H1 (cell line): ENCODE measurements at regions not wholly inside any gene's neighbourhood (a gene's known extent, or its start where the extent isn't known, plus 50 kb on each side); places are given as distances from the start of the nearest gene placed in this dataset.

Experiments used
- CTCF ChIA-PET: fragments of 300-600 bp; sonication (Branson Sonifier 250); formaldehyde crosslinking; loops from one replicate; lab custom pipeline; 2021; ENCODE audit not compliant: partially characterized antibody; lab: Charles Lee
- POLR2A ChIA-PET: fragments of 300-600 bp; sonication (Branson Sonifier 250); formaldehyde crosslinking; loops from one replicate; lab custom pipeline; 2021; ENCODE audit warnings: inconsistent platforms; ENCODE audit not compliant: partially characterized antibody; lab: Charles Lee
- DNase-seq, 2 experiments: peaks; one replicate each; pipeline versions ENCODE4 v3.0.0 to v3.0.0-alpha.2; 2010 to 2022; ENCODE audit warnings: low spot score in 2 of 2, low read depth in 1 of 2, mixed read lengths in 1 of 2
- FAIRE-seq: peaks from 2 replicates; lab custom pipeline; 2011; peaks lifted over from hg19 to GRCh38; lab: Jason Lieb, UNC
- H2AFZ ChIP-seq: 2 replicates; pipeline ENCODE4 v1.8.1; 2012; ENCODE audit warnings: low read length, inconsistent platforms
- H2AK5ac ChIP-seq: 2 replicates; pipeline ENCODE4 v1.6.1; 2013; ENCODE audit warnings: low read depth, low read length
- H2BK120ac ChIP-seq: replicated peaks from 2 replicates; pipeline ENCODE3; 2013; ENCODE audit warnings: low read depth, low read length, inconsistent platforms
- H2BK12ac ChIP-seq: 2 replicates; pipeline ENCODE4 v1.6.1; 2013; ENCODE audit warnings: low read depth, low read length
- H2BK15ac ChIP-seq: 2 replicates; pipeline ENCODE4 v1.6.1; 2013; ENCODE audit warnings: low read length
- H2BK20ac ChIP-seq: 2 replicates; pipeline ENCODE4 v1.6.1; 2013; ENCODE audit warnings: low read length
- H2BK5ac ChIP-seq: 2 replicates; pipeline ENCODE4 v1.6.1; 2013; ENCODE audit warnings: low read depth, low read length
- H3K14ac ChIP-seq: 2 replicates; pipeline ENCODE4 v1.6.1; 2013; ENCODE audit warnings: inconsistent platforms; ENCODE audit not compliant: insufficient read length
- H3K18ac ChIP-seq: 2 replicates; pipeline ENCODE4 v1.6.1; 2013; ENCODE audit warnings: low read length; ENCODE audit errors: extremely low read depth
- H3K23ac ChIP-seq: 2 replicates; pipeline ENCODE4 v1.6.1; 2013; ENCODE audit warnings: inconsistent platforms; ENCODE audit not compliant: insufficient read length
- H3K23me2 ChIP-seq: 2 replicates; pipeline ENCODE4 v1.6.1; 2013; ENCODE audit warnings: low read depth, low read length
- H3K27ac ChIP-seq: 2 replicates; pipeline ENCODE4 v1.6.1; 2011; ENCODE audit warnings: low read depth, low read length, inconsistent platforms
- H3K27me3 ChIP-seq, 4 experiments: replicated peaks in 1 of 4; 1 replicate in 1 of 4; 2 replicates in 3 of 4; pipeline versions ENCODE4 v1.6.1 to v1.8.1; 2011 to 2013; ENCODE audit warnings: low read length in 3 of 4, mild to moderate bottlenecking in 3 of 4, inconsistent platforms in 2 of 4, mixed read lengths in 2 of 4, moderate library complexity in 1 of 4; ENCODE audit not compliant: control insufficient read depth in 3 of 4, insufficient read depth in 3 of 4; ENCODE audit errors: extremely low read depth in 1 of 4
- H3K36me3 ChIP-seq, 4 experiments: 2 replicates each; pipeline versions ENCODE4 v1.6.1 to v1.8.1; 2011 to 2013; ENCODE audit warnings: mild to moderate bottlenecking in 4 of 4, low read length in 3 of 4, moderate library complexity in 2 of 4, control low read depth in 1 of 4, inconsistent platforms in 1 of 4; ENCODE audit not compliant: insufficient read depth in 4 of 4, control insufficient read depth in 2 of 4
- H3K4ac ChIP-seq: replicated peaks from 2 replicates; pipeline ENCODE3; 2013; ENCODE audit warnings: low read length, low read depth, mixed read lengths, inconsistent platforms; ENCODE audit not compliant: insufficient read length
- H3K4me1 ChIP-seq, 4 experiments: replicated peaks in 1 of 4; 1 replicate in 1 of 4; 2 replicates in 3 of 4; pipeline versions ENCODE4 v1.6.1 to v1.8.1; 2011 to 2013; ENCODE audit warnings: low read length in 3 of 4, inconsistent platforms in 2 of 4, mixed read lengths in 1 of 4; ENCODE audit not compliant: insufficient read depth in 4 of 4, control insufficient read depth in 3 of 4
- H3K4me2 ChIP-seq, 2 experiments: 2 replicates each; pipeline versions ENCODE4 v1.6.1 to v1.8.1; 2011 to 2013; ENCODE audit warnings: low read depth in 2 of 2, low read length in 2 of 2, control low read depth in 1 of 2, inconsistent platforms in 1 of 2, mild to moderate bottlenecking in 1 of 2; ENCODE audit not compliant: insufficient read depth in 1 of 2
- H3K4me3 ChIP-seq, 4 experiments: fragments of 200-600, 300-600 bp in 1 of 4; sonication (generic), shearing (Covaris generic), sonication (Bioruptor Twin) in 1 of 4; 2 replicates each; pipeline versions ENCODE4 v1.5.1 to v1.8.1; 2011 to 2016; ENCODE audit warnings: low read length in 4 of 4, low read depth in 3 of 4, control low read depth in 2 of 4, inconsistent platforms in 2 of 4, mild to moderate bottlenecking in 2 of 4, mixed read lengths in 1 of 4, moderate library complexity in 1 of 4; ENCODE audit not compliant: insufficient read depth in 2 of 4; ENCODE audit errors: extremely low read depth in 1 of 4
- H3K56ac ChIP-seq: replicated peaks from 2 replicates; pipeline ENCODE3; 2013; ENCODE audit warnings: low read depth, mild to moderate bottlenecking, mixed read lengths, low read length, inconsistent platforms; ENCODE audit not compliant: insufficient read length
- H3K79me1 ChIP-seq: 2 replicates; pipeline ENCODE4 v1.6.1; 2013; ENCODE audit warnings: low read depth, low read length, control low read depth
- H3K79me2 ChIP-seq, 2 experiments: 2 replicates each; pipeline versions ENCODE4 v1.6.1 to v1.8.1; 2012 to 2013; ENCODE audit warnings: low read length in 2 of 2, mild to moderate bottlenecking in 2 of 2, inconsistent platforms in 1 of 2; ENCODE audit not compliant: insufficient read depth in 2 of 2, control insufficient read depth in 1 of 2
- H3K9ac ChIP-seq, 4 experiments: replicated peaks in 1 of 4; 1 replicate in 1 of 4; 2 replicates in 3 of 4; pipeline versions ENCODE4 v1.6.1 to v1.8.1; 2011 to 2013; ENCODE audit warnings: low read depth in 3 of 4, low read length in 3 of 4, control low read depth in 2 of 4, mild to moderate bottlenecking in 2 of 4, moderate library complexity in 2 of 4, inconsistent platforms in 1 of 4; ENCODE audit errors: extremely low read depth in 1 of 4
- H3K9me3 ChIP-seq, 2 experiments: 2 replicates each; pipeline versions ENCODE4 v1.6.1 to v1.8.1; 2012 to 2013; ENCODE audit warnings: mild to moderate bottlenecking in 2 of 2, moderate library complexity in 2 of 2, control low read depth in 1 of 2, inconsistent platforms in 1 of 2, low read depth in 1 of 2, low read length in 1 of 2, mixed read lengths in 1 of 2; ENCODE audit not compliant: insufficient read depth in 2 of 2
- H4K20me1 ChIP-seq, 2 experiments: replicated peaks in 1 of 2; 2 replicates each; pipeline versions ENCODE3 to v1.8.1; 2011 to 2013; ENCODE audit warnings: inconsistent platforms in 2 of 2, low read length in 2 of 2, mild to moderate bottlenecking in 1 of 2; ENCODE audit not compliant: insufficient read depth in 2 of 2, control insufficient read depth in 1 of 2
- H4K5ac ChIP-seq: 2 replicates; pipeline ENCODE4 v1.6.1; 2013; ENCODE audit warnings: low read length, low read depth, mixed read lengths, inconsistent platforms; ENCODE audit not compliant: insufficient read length
- H4K8ac ChIP-seq: 2 replicates; pipeline ENCODE4 v1.8.0; 2013; ENCODE audit warnings: mild to moderate bottlenecking, moderate library complexity, low read length, inconsistent platforms; ENCODE audit not compliant: insufficient read depth; ENCODE audit errors: extremely low read depth
- H4K91ac ChIP-seq: replicated peaks from 2 replicates; pipeline ENCODE3; 2013; ENCODE audit warnings: low read length, mixed read lengths, inconsistent platforms; ENCODE audit not compliant: insufficient read length
- EGR1 ChIP-seq: IDR thresholded peaks from 2 replicates; pipeline ENCODE4 v1.6.1; 2011; ENCODE audit warnings: low read depth, low read length, borderline replicate concordance
- HDAC2 ChIP-seq, 2 experiments: fragments of 300-600 bp in 1 of 2; sonication (generic) in 1 of 2; IDR thresholded peaks; 2 replicates each; pipeline ENCODE4 v1.6.1; 2011 to 2012; ENCODE audit warnings: low read depth in 2 of 2, low read length in 2 of 2, mild to moderate bottlenecking in 2 of 2, moderate library complexity in 2 of 2, borderline replicate concordance in 1 of 2, inconsistent platforms in 1 of 2
- KDM1A ChIP-seq: fragments of 200-600, 300-600 bp; sonication (generic); IDR thresholded peaks from 2 replicates; pipeline ENCODE4 v1.7.1; 2016; ENCODE audit warnings: mild to moderate bottlenecking, low read length, borderline replicate concordance
- KDM4A ChIP-seq: IDR thresholded peaks from one replicate; pipeline ENCODE4 v1.7.1; 2012; ENCODE audit warnings: low read depth, mild to moderate bottlenecking, moderate library complexity, low read length, inconsistent platforms; ENCODE audit not compliant: severe bottlenecking
- MAFK ChIP-seq: IDR thresholded peaks from 2 replicates; pipeline ENCODE4 v1.6.1; 2012; ENCODE audit warnings: low read depth, mild to moderate bottlenecking, improper control_type of control experiment, low read length
- PHF8 ChIP-seq: fragments of 200-600 bp; sonication (generic); conservative IDR thresholded peaks from 2 replicates; pipeline ENCODE4 v1.7.1; 2012; ENCODE audit warnings: low read depth, mild to moderate bottlenecking, inconsistent platforms, low read length, moderate library complexity
- SIN3A ChIP-seq, 2 experiments: IDR thresholded peaks in 1 of 2; conservative IDR thresholded peaks in 1 of 2; 2 replicates each; pipeline ENCODE4 v1.6.1; 2011 to 2012; ENCODE audit warnings: low read length in 2 of 2, improper control_type of control experiment in 1 of 2, low read depth in 1 of 2, mild to moderate bottlenecking in 1 of 2
- SIX5 ChIP-seq: IDR thresholded peaks from 2 replicates; pipeline ENCODE4 v1.6.1; 2011; ENCODE audit warnings: mild to moderate bottlenecking, low read depth, low read length
- TAF7 ChIP-seq: optimal IDR thresholded peaks from 2 replicates; pipeline ENCODE3; 2011; ENCODE audit warnings: low read depth, mild to moderate bottlenecking, inconsistent platforms, low read length, moderate library complexity, borderline replicate concordance
- TBP ChIP-seq: IDR thresholded peaks from 2 replicates; pipeline ENCODE4 v1.6.1; 2011; ENCODE audit warnings: low read depth, low read length, improper control_type of control experiment
- TCF12 ChIP-seq: IDR thresholded peaks from 2 replicates; pipeline ENCODE4 v1.6.1; 2011; ENCODE audit warnings: low read depth, mild to moderate bottlenecking, low read length
- TEAD4 ChIP-seq: IDR thresholded peaks from 2 replicates; pipeline ENCODE4 v1.6.1; 2012; ENCODE audit warnings: low read depth, low read length, inconsistent platforms, mixed read lengths
- WGBS, 2 experiments: shearing (Covaris generic) in 1 of 2; methylation state at CpG; one replicate each; pipeline versions ENCODE4 v1.1.6 to v1.1.7; 2013 to 2015; ENCODE audit warnings: low lambda C conversion rate in 2 of 2, mixed read lengths in 2 of 2, inconsistent platforms in 1 of 2, low coverage in 1 of 2, missing lambda C conversion rate in 1 of 2; ENCODE audit not compliant: insufficient replicate concordance in 2 of 2, insufficient coverage in 1 of 2, insufficient read length in 1 of 2; ENCODE audit errors: extremely low coverage in 1 of 2, missing lambda C conversion rate in 1 of 2; 5-methylcytosine and 5-hydroxymethylcytosine counted together
- TF ChIP-seq, protein P1 (sequence below): IDR thresholded peaks from 2 replicates; pipeline ENCODE4 v1.6.1; 2011; ENCODE audit warnings: low read length, improper control_type of control experiment

DNA sequence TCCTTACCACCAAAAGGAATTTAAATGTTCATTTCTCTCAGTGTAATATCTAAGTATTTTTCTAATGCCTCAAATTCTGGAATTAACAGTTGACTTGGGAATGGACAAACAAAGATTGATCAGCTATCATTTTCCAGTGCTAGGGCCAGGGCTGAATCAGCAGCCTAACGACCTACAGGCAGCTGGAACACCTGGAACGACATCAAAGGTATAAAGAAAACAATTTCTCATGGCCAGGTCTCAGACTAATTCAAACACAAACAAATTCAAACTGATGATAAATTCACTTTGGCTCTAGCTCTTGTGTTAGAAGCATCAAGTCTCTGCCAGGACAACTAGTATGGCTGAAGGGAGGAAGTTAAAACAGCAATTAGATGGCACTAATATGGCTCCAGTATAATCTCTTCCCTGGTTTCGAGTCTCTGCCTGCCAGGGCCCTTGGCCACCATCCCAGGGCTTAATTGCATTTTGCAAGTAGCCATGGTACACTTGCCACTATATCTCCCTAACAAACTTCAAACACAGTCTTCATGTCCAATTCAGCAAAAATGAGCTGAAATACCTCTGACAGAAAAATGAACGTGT is 70.2 kb upstream of the FSHR start:
- CTCF ChIA-PET = interaction anchor here (1.4 kb wide), 1 partner anchor 11 kb away, joined by 5 read pairs; no protein-coding TSS in a partner anchor
- no peak overlapping the region for H3K27ac ChIP-seq
- no peak overlapping the region for H2BK15ac ChIP-seq
- H2BK5ac ChIP-seq = no peak overlapping the region
- H3K79me1 ChIP-seq = no peaks in the 10 kb centered on the region
- no peak overlapping the region for H2BK120ac ChIP-seq
- H2AFZ ChIP-seq = no peak overlapping the region
- H3K4me1 ChIP-seq = 0 out of 7 replicates have a peak, but pooled peaks cover 0 to under 1% (median 0%) of the 10 kb centered on the region in 4 experiments
- H2BK12ac ChIP-seq = no peak overlapping the region
- H3K27me3 ChIP-seq = no peaks in the 10 kb centered on the region
- no peak overlapping the region for H4K8ac ChIP-seq
- H3K79me2 ChIP-seq = no peaks in the 10 kb centered on the region
- no peak overlapping the region for H4K5ac ChIP-seq
- no peaks in the 10 kb centered on the region for H3K9me3 ChIP-seq
- H4K20me1 ChIP-seq = no peaks in the 10 kb centered on the region
- POLR2A ChIA-PET = no interaction called here
- H3K4me3 ChIP-seq = no peak overlapping the region
- no peak overlapping the region for H3K4me2 ChIP-seq
- WGBS, 2 experiments = 95% methylated on average over 4 of the region's 4 CpGs; no CpG with 5 or more reads in 1 of the 2 experiments
- FAIRE-seq (no peak), DNase-seq (no peak)
- H3K56ac ChIP-seq = no peak overlapping the region
- H2AK5ac ChIP-seq = no peak overlapping the region
- H3K23ac ChIP-seq = no peak overlapping the region
- no peak overlapping the region for H2BK20ac ChIP-seq
- no peak overlapping the region for H3K18ac ChIP-seq
- H3K9ac ChIP-seq = no peak overlapping the region
- H3K14ac ChIP-seq = no peak overlapping the region
- no peak overlapping the region for H3K4ac ChIP-seq
- H3K36me3 ChIP-seq = no peaks in the 10 kb centered on the region
- no peak overlapping the region for H4K91ac ChIP-seq
- no peaks in the 10 kb centered on the region for H3K23me2 ChIP-seq
- no peak for TF ChIP-seq KDM4A
- no peak for TF ChIP-seq EGR1
- no peak for TF ChIP-seq MAFK
- no peak for TF ChIP-seq KDM1A
- TF ChIP-seq, protein P1, sequence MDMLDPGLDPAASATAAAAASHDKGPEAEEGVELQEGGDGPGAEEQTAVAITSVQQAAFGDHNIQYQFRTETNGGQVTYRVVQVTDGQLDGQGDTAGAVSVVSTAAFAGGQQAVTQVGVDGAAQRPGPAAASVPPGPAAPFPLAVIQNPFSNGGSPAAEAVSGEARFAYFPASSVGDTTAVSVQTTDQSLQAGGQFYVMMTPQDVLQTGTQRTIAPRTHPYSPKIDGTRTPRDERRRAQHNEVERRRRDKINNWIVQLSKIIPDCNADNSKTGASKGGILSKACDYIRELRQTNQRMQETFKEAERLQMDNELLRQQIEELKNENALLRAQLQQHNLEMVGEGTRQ = no peak
- TF ChIP-seq TBP = no peak
- TF ChIP-seq HDAC2 (IDR thresholded peaks at IDR 0.05; ENCODE audit: borderline replicate concordance in 1 of 2, low read depth in 2 of 2, low read length in 2 of 2) = no peak
- TF ChIP-seq TCF12 = no peak
- TF ChIP-seq TEAD4 = no peak
- TF ChIP-seq SIN3A (conservative IDR thresholded peaks at IDR 0.05 in 1 of 2, IDR thresholded peaks at IDR 0.05 in 1 of 2; ENCODE audit: low read depth in 1 of 2, low read length in 2 of 2) = no peak
- TF ChIP-seq TAF7 = no peak
- TF ChIP-seq SIX5 = no peak
- no peak for TF ChIP-seq PHF8
